ENCODE measurements at regions not wholly inside any gene's neighbourhood (a gene's known extent, or its start where the extent isn't known, plus 50 kb on each side); places are given as distances from the start of the nearest gene placed in this dataset.

GRCh38 chr13:87940776-87941175, 269.6 kb downstream of the SLITRK5 start:
- no peak for TF ChIP-seq CTCF (IDR thresholded peaks at IDR 0.05)
- no peak for TF ChIP-seq POLR2AphosphoS5 (IDR thresholded peaks at IDR 0.05)

Measured in prostate gland (tissue), 2 donors.